Suprapubic skin (tissue), 4 donors: ENCODE measurements at regions not wholly inside any gene's neighbourhood (a gene's known extent, or its start where the extent isn't known, plus 50 kb on each side); places are given as distances from the start of the nearest gene placed in this dataset.

Experiments used
- CTCF ChIP-seq, 2 donors: fragments of 200-600 bp in 1 of 2; fragments of 450-650 bp in 1 of 2; sonication (generic) in 1 of 2; IDR thresholded peaks; one replicate each; pipeline ENCODE4 v1.5.1; 2016 to 2019; ENCODE audit warnings: antibody characterized with exemption in 2 of 2, mild to moderate bottlenecking in 1 of 2, moderate library complexity in 1 of 2
- EP300 ChIP-seq: sonication (generic); formaldehyde crosslinking; IDR thresholded peaks from one replicate; pipeline ENCODE4 v1.6.1; 2017; ENCODE audit warnings: antibody characterized with exemption
- POLR2A ChIP-seq, 2 donors: fragments of 450-650 bp; IDR thresholded peaks; one replicate each; pipeline ENCODE4 v1.6.1; 2017; ENCODE audit warnings: antibody characterized with exemption in 2 of 2, mild to moderate bottlenecking in 2 of 2, moderate library complexity in 2 of 2
- POLR2AphosphoS5 ChIP-seq, 3 donors: sonication (generic); formaldehyde crosslinking; IDR thresholded peaks; one replicate each; pipeline ENCODE4 v1.6.1; 2017; ENCODE audit warnings: antibody characterized with exemption in 3 of 3

- no peak for TF ChIP-seq CTCF (IDR thresholded peaks at IDR 0.05)
- no peak for TF ChIP-seq POLR2AphosphoS5 (IDR thresholded peaks at IDR 0.05)
- no peak for TF ChIP-seq POLR2A (IDR thresholded peaks at IDR 0.05)
- no peak for TF ChIP-seq EP300
Measured at GRCh38 chr2:134080386-134081089, 173.3 kb upstream of the MGAT5 start.
